ENCODE measurements at regions not wholly inside any gene's neighbourhood (a gene's known extent, or its start where the extent isn't known, plus 50 kb on each side); places are given as distances from the start of the nearest gene placed in this dataset.

GRCh38 chr13:91167706-91168385 lies 179.6 kb upstream of the MIR17HG start:
- no peak for DNase-seq (ENCODE audit: low read depth)

GRCh38 chr13:91168386-91168711 lies 179.1 kb upstream of the MIR17HG start:
- no peak for DNase-seq (ENCODE audit: low read depth)

GRCh38 chr13:91169321-91170050 lies 178.0 kb upstream of the MIR17HG start:
- no peak for DNase-seq (ENCODE audit: low read depth)

- no peak for DNase-seq (ENCODE audit: low read depth)
Observed at GRCh38 chr13:91172160-91172559, 175.3 kb upstream of the MIR17HG start.

GRCh38 chr13:91174886-91175501 lies 172.5 kb upstream of the MIR17HG start:
- DNase-seq (ENCODE audit: low read depth), result no peak

- DNase-seq (ENCODE audit: low read depth), result no peak
Observed at GRCh38 chr13:91178099-91178498, 169.4 kb upstream of the MIR17HG start.

- DNase-seq (ENCODE audit: low read depth), result no peak
Observed at GRCh38 chr13:91181892-91182291, 165.6 kb upstream of the MIR17HG start.

GRCh38 chr13:91184244-91184926 lies 163.1 kb upstream of the MIR17HG start:
- DNase-seq (ENCODE audit: low read depth), result no peak

- no peak for DNase-seq (ENCODE audit: low read depth)
Observed at GRCh38 chr13:91185294-91185863, 162.1 kb upstream of the MIR17HG start.

- DNase-seq (ENCODE audit: low read depth), result no peak
Observed at GRCh38 chr13:91187522-91187921, 160.0 kb upstream of the MIR17HG start.

GRCh38 chr13:91189506-91189905 lies 158.0 kb upstream of the MIR17HG start:
- no peak for DNase-seq (ENCODE audit: low read depth)

GRCh38 chr13:91193358-91193757 lies 154.1 kb upstream of the MIR17HG start:
- no peak for DNase-seq (ENCODE audit: low read depth)

- no peak for DNase-seq (ENCODE audit: low read depth)
Observed at GRCh38 chr13:91195789-91196188, 151.7 kb upstream of the MIR17HG start.

- no peak for DNase-seq (ENCODE audit: low read depth)
Observed at GRCh38 chr13:91196958-91197357, 150.5 kb upstream of the MIR17HG start.

- no peak for DNase-seq (ENCODE audit: low read depth)
Observed at GRCh38 chr13:91199866-91200265, 147.6 kb upstream of the MIR17HG start.

GRCh38 chr13:91200486-91200885 lies 147.0 kb upstream of the MIR17HG start:
- no peak for DNase-seq (ENCODE audit: low read depth)

- no peak for DNase-seq (ENCODE audit: low read depth)
Observed at GRCh38 chr13:91203430-91203829, 144.1 kb upstream of the MIR17HG start.

GRCh38 chr13:91207261-91207660 lies 140.2 kb upstream of the MIR17HG start:
- DNase-seq (ENCODE audit: low read depth), result no peak

- DNase-seq (ENCODE audit: low read depth), result no peak
Observed at GRCh38 chr13:91211510-91211909, 136.0 kb upstream of the MIR17HG start.

GRCh38 chr13:91212231-91212630 lies 135.3 kb upstream of the MIR17HG start:
- DNase-seq (ENCODE audit: low read depth), result no peak

GRCh38 chr13:91214031-91214430 lies 133.5 kb upstream of the MIR17HG start:
- DNase-seq (ENCODE audit: low read depth), result no peak

GRCh38 chr13:91216928-91217700 lies 130.4 kb upstream of the MIR17HG start:
- no peak for DNase-seq (ENCODE audit: low read depth)

Measured in stimulated activated CD4-positive, alpha-beta T cell treated with anti-CD3 and anti-CD28 coated beads, Interleukin-2, amount 100 ng/mL, for 4 hours (primary cell).